Thoracic aorta (tissue), 2 donors: ENCODE measurements at regions not wholly inside any gene's neighbourhood (a gene's known extent, or its start where the extent isn't known, plus 50 kb on each side); places are given as distances from the start of the nearest gene placed in this dataset.

Experiments
- ATAC-seq: fragments of 150-250 bp; one replicate; pipeline ENCODE4 v1.8.0; 2017; ENCODE audit warnings: low read depth; ENCODE audit not compliant: insufficient number of reproducible peaks, low FRiP score
- DNase-seq: peaks from one replicate; pipeline ENCODE4 v3.0.0-alpha.2; 2020; ENCODE audit warnings: low spot score
- H3K27ac ChIP-seq, 2 donors: fragments of 200-600 bp; sonication (generic); 1 replicate in 1 of 2; 2 replicates in 1 of 2; pipeline ENCODE4 v1.5.1; 2016; ENCODE audit warnings: mild to moderate bottlenecking in 2 of 2, moderate library complexity in 2 of 2
- H3K27me3 ChIP-seq: fragments of 200-600 bp; sonication (generic); replicated peaks from 2 replicates; pipeline ENCODE4 v1.6.0; 2016; ENCODE audit warnings: mild to moderate bottlenecking; ENCODE audit not compliant: insufficient read depth
- H3K36me3 ChIP-seq: fragments of 200-600 bp; sonication (generic); one replicate; pipeline ENCODE4 v1.5.1; 2016
- H3K4me1 ChIP-seq, 2 donors: fragments of 200-600 bp; sonication (generic); 1 replicate in 1 of 2; 2 replicates in 1 of 2; pipeline versions ENCODE4 v1.5.1 to v1.6.0; 2016; ENCODE audit warnings: low read depth in 2 of 2, mild to moderate bottlenecking in 1 of 2; ENCODE audit not compliant: control insufficient read depth in 1 of 2
- H3K4me3 ChIP-seq: fragments of 200-600 bp; sonication (generic); 2 replicates; pipeline ENCODE4 v1.5.1; 2016; ENCODE audit warnings: mild to moderate bottlenecking
- H3K9me3 ChIP-seq: fragments of 200-600 bp; sonication (generic); 2 replicates; pipeline ENCODE4 v1.5.1; 2016
- TF ChIP-seq, protein P1 (sequence below): fragments of 200-600 bp; sonication (generic); IDR thresholded peaks from one replicate; pipeline ENCODE4 v1.5.1; 2019; ENCODE audit warnings: antibody characterized with exemption

DNA sequence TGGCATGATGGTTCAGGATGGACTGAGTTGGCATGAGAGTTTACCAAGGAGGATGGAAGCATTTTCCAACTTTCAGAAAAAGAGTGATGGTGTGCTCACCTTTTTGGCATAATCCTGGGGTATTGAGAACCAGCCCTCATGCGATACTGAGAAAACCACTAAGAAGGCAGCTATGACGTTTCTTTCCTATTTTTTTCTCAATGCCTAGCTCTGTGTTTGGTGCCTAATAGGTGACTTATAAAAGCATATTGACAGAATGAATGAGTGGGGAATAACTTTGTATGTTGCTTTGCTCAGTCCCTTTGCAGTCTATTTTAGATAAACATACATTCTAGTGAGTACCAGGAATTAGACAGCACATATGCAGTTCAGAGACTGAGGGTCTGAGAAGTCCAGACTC is 816.3 kb downstream of the DHX35 start:
- Histone ChIP-seq H3K4me3 (no peak overlapping the region), H3K27ac (no peak overlapping the region), H3K27me3 (no peaks in the 10 kb centered on the region), H3K9me3 (no peaks in the 10 kb centered on the region), H3K4me1 (peaks cover 13 to 22% of the 10 kb centered on the region in 2 donors), H3K36me3 (no peaks in the 10 kb centered on the region)
- TF ChIP-seq, protein P1, sequence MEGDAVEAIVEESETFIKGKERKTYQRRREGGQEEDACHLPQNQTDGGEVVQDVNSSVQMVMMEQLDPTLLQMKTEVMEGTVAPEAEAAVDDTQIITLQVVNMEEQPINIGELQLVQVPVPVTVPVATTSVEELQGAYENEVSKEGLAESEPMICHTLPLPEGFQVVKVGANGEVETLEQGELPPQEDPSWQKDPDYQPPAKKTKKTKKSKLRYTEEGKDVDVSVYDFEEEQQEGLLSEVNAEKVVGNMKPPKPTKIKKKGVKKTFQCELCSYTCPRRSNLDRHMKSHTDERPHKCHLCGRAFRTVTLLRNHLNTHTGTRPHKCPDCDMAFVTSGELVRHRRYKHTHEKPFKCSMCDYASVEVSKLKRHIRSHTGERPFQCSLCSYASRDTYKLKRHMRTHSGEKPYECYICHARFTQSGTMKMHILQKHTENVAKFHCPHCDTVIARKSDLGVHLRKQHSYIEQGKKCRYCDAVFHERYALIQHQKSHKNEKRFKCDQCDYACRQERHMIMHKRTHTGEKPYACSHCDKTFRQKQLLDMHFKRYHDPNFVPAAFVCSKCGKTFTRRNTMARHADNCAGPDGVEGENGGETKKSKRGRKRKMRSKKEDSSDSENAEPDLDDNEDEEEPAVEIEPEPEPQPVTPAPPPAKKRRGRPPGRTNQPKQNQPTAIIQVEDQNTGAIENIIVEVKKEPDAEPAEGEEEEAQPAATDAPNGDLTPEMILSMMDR, result no peak
- ATAC-seq (no peak), DNase-seq (no peak)

DNA sequence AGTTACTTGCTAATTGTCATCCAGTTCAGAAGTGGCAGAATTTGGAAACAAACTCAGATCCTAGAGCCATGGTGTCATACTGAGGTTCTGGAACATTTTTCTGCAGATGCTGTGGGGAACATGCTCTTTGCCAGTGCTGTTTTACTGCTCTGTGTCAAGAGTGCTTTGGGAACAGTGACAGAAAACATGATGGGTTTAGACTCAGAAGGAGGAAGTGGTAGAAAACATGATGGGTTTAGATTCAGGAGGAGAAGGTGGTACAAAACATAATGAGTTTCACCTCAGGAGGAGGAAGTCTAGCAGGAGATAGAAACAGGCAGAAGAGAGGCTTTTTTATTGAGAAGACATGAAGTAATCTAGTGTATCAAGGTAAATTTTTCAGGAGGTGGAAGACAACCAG is 815.5 kb downstream of the DHX35 start:
- TF ChIP-seq, protein P1, result no peak
- ATAC-seq, result no peak
- Histone ChIP-seq H3K9me3 (no peaks in the 10 kb centered on the region), H3K27me3 (no peaks in the 10 kb centered on the region), H3K27ac (no peak overlapping the region), H3K36me3 (no peaks in the 10 kb centered on the region), H3K4me3 (no peak overlapping the region), H3K4me1 (peaks cover 14 to 28% of the 10 kb centered on the region in 2 donors)
- no peak for DNase-seq

DNA sequence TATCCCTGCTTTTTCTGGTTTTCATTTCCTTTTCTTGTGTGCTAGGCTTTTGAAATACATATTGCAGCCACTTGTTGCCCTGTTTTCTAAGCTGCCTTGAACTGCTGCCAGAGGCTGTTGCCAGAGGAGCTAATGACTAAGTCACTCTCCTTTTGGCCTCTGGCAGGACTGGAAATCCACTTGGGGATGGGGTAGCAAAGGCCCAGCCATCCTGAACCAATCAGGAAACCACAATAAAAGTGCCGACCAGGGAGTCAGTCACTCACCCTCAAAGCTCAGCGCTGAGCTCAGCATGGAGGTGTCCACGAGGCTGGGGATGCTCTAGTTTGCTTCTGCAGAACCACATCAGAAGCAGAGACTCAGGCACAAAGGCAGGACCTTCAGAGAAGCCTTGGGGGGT is 813.0 kb downstream of the DHX35 start:
- H3K36me3 ChIP-seq, result no peaks in the 10 kb centered on the region

DNA sequence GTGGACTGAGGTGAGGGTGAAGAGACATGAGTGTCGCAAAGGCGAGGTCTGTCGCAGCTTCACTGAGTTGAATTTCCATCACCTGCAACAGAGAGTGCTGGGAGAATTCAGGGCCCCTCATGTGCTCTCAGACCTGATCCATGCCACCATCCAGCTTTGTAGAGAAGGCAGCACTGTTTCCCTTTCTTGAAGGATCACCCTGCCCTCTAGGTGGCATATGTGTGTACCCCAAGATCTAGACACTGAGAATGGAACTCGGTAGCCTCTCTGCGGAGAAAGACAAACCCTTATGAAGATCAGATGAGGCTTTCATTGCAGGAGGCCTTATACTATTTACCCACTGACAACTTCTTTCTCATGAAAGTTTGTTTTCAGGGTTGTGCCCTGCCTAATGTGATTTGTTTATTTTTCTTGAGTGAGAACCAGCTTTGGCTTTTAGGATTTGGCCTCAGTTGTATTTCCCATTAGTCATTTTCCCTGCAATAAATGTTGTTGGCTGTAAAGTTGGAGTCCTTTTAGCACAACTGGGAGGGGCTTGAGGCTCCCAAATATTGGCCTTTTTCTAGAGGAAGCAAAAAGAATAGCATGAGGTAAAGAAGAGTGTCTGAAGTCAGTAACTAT is 811.3 kb downstream of the DHX35 start:
- H3K9me3 ChIP-seq, result peaks cover 7% of the 10 kb centered on the region
- peaks cover 14 to 28% of the 10 kb centered on the region in 2 donors for H3K4me1 ChIP-seq
- DNase-seq (no peak), ATAC-seq (peak; percentile 39)
- no peak overlapping the region for H3K27ac ChIP-seq
- TF ChIP-seq, protein P1, result no peak
- no peak overlapping the region for H3K4me3 ChIP-seq
- H3K27me3 ChIP-seq, result no peaks in the 10 kb centered on the region
- H3K36me3 ChIP-seq, result no peaks in the 10 kb centered on the region

More for the DNA sequence above, 813.0 kb downstream of the DHX35 start:
- TF ChIP-seq, protein P1, result no peak
- Histone ChIP-seq H3K27ac (no peak overlapping the region), H3K27me3 (no peaks in the 10 kb centered on the region), H3K4me1 (peaks cover 14 to 28% of the 10 kb centered on the region in 2 donors), H3K4me3 (no peak overlapping the region), H3K9me3 (peaks cover 4% of the 10 kb centered on the region)
- DNase-seq, result peak; percentile 30
- no peak for ATAC-seq

DNA sequence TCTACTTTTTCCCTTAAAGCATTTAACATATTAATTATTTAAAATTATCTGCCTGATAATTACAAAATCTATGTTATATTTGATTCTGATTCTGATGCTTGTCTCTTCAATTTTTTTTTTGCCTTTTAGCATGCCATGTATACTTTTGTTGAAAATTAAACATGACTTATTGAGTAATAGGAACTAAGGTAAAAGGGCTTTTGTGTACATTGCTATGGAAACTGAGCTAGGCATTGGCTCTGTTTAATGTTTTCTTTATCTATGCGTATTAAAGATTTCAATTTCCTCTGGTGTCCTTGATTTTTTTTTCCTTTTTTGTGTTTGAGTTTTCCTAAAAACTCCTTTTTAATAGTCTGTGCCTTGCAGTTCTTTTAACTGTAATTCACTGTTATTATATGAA is 805.2 kb downstream of the DHX35 start:
- H3K27ac ChIP-seq, result no peak overlapping the region
- peaks cover 16% of the 10 kb centered on the region for H3K9me3 ChIP-seq
- no peaks in the 10 kb centered on the region for H3K27me3 ChIP-seq
- DNase-seq (no peak), ATAC-seq (no peak)
- no peaks in the 10 kb centered on the region for H3K36me3 ChIP-seq
- no peak overlapping the region for H3K4me3 ChIP-seq
- H3K4me1 ChIP-seq, result no peaks in the 10 kb centered on the region
- TF ChIP-seq, protein P1, result no peak
